Tibial nerve (tissue), 3 donors: ENCODE measurements at regions not wholly inside any gene's neighbourhood (a gene's known extent, or its start where the extent isn't known, plus 50 kb on each side); places are given as distances from the start of the nearest gene placed in this dataset.

ENCODE experiments used
- POLR2A ChIP-seq, 2 donors: fragments of 450-650 bp; IDR thresholded peaks; one replicate each; pipeline ENCODE4 v1.6.1; 2017; ENCODE audit warnings: antibody characterized with exemption in 2 of 2, mild to moderate bottlenecking in 2 of 2, moderate library complexity in 2 of 2
- TF ChIP-seq, protein P1 (sequence below), 5 experiments: fragments of 200-600 bp in 3 of 5; fragments of 450-650 bp in 2 of 5; sonication (generic) in 3 of 5; IDR thresholded peaks; one replicate each; pipeline ENCODE4 v1.5.1; 2016 to 2019; ENCODE audit warnings: antibody characterized with exemption in 5 of 5, mild to moderate bottlenecking in 3 of 5, moderate library complexity in 2 of 5

DNA sequence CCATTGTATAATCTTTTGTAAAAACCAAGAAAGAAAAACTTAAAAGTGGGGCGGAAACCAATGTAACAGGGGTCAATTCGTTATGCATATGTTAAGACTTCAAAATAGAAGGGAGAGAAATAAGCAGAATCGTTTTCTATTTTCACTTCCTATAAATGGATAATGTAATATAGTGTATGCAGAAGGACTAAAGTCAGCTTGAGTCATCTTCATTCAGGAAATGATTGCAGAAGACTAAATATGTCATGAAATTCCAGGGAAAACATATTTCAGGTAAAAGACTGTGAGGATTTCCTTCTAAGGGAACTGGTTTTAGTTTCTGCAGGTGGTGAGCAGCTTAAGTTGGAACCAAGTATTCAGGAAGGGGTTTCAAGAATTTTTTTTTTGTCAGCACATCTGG, 753.3 kb downstream of the IRX1 start:
- TF ChIP-seq, protein P1, sequence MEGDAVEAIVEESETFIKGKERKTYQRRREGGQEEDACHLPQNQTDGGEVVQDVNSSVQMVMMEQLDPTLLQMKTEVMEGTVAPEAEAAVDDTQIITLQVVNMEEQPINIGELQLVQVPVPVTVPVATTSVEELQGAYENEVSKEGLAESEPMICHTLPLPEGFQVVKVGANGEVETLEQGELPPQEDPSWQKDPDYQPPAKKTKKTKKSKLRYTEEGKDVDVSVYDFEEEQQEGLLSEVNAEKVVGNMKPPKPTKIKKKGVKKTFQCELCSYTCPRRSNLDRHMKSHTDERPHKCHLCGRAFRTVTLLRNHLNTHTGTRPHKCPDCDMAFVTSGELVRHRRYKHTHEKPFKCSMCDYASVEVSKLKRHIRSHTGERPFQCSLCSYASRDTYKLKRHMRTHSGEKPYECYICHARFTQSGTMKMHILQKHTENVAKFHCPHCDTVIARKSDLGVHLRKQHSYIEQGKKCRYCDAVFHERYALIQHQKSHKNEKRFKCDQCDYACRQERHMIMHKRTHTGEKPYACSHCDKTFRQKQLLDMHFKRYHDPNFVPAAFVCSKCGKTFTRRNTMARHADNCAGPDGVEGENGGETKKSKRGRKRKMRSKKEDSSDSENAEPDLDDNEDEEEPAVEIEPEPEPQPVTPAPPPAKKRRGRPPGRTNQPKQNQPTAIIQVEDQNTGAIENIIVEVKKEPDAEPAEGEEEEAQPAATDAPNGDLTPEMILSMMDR (IDR thresholded peaks at IDR 0.05): no peak
- no peak for TF ChIP-seq POLR2A (IDR thresholded peaks at IDR 0.05)
